NCI-H226 (cell line): ENCODE measurements at regions not wholly inside any gene's neighbourhood (a gene's known extent, or its start where the extent isn't known, plus 50 kb on each side); places are given as distances from the start of the nearest gene placed in this dataset.

Source experiments
- DNase-seq: peaks from one replicate; pipeline ENCODE4 v3.0.0-alpha.2; 2015

DNA sequence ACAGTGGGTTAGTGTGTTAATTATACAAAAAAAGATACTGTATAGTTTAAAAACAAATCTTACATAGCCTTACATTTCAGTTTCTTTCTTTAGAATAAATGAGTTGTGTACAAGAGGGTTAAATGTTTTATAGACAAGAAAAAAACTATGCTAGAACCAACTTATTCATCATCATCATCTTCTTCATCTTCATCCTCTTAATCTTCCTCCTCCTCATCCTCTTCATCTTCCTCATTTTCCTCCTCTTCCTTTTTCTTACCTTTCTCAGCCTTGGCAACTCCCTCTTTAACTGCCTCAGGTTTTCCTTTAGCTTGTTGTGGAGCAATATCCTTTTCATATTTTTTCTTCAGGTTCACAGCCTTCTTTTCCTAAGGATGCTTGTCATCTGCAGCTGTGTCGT, 53.7 kb downstream of the RPS12 start:
- DNase-seq: no peak

DNA sequence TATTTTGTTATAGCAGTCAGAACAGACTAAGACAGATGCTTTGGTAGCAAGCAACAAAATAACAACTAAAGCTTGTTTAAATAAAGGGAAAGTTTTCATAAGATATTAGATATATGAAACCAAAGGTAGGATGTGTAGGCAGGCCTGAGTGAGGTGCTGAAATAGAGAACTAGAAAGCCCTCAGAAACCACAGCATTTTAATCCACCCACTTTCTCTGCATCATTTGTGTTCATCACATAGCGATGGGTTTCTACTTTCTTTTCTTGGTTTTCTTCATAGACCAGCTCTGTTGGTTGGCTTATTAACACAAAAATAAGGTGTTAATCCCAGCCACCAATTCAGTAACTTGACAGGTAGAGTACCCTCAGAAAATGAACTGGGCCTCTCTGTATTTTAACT, 58.6 kb downstream of the RPS12 start:
- no peak for DNase-seq

DNA sequence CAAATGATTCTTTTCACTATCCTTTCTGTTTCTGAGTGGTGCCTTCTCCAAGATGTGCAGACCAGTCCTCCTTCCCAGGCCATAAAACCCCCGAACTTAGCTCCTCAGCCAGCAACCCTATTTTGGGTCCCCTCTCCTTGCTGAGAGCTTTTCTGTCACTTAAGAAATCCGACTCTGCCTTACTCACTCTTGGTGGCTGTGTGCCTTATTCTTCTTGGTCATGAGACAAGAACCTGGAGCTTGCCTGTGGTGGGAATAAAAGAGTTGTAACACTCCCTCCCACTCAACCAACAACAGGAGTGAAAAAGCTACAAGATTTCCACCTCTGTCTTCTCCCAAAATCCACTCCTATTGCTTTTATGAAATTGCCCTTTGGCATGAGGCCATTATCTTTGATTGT, 62.6 kb downstream of the RPS12 start:
- DNase-seq: no peak

DNA sequence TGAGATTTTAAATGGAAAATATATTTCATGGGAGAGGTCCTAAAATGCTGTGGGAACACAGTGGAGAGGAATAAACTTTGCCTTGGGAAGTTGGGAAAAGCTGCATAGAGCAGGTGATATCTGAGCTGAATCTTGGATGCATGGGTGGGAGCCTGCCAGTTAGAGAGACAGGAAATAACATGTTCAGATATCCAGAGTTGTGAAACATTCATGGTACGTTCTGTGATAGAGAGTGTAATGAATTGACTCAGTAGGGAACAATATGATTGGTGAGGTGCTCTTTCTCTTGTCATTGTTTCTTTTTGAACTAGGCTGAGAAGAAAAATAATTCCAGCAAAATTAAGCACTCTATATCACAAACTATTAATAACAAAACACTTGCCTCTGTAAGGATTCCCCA, 72.8 kb downstream of the RPS12 start:
- peak; percentile 38 for DNase-seq

DNA sequence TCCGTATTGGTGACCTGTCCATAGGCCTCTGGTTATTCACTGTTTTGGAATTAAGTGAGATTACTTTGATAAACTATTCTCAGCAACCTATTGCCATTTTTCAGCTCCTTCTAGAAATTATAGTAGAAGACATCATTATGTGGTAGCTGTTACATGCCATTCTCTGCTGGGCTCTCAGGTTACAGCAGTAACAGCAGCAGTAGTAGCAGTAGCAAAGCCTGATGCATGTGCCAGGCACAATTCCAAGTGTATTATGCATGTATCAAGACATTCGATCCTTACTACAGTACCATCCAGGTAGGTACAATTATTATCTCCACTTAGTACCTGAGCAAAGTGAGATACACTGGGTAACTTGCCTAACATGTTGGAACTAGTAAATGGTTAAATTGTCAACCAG, 74.3 kb downstream of the RPS12 start:
- no peak for DNase-seq

DNA sequence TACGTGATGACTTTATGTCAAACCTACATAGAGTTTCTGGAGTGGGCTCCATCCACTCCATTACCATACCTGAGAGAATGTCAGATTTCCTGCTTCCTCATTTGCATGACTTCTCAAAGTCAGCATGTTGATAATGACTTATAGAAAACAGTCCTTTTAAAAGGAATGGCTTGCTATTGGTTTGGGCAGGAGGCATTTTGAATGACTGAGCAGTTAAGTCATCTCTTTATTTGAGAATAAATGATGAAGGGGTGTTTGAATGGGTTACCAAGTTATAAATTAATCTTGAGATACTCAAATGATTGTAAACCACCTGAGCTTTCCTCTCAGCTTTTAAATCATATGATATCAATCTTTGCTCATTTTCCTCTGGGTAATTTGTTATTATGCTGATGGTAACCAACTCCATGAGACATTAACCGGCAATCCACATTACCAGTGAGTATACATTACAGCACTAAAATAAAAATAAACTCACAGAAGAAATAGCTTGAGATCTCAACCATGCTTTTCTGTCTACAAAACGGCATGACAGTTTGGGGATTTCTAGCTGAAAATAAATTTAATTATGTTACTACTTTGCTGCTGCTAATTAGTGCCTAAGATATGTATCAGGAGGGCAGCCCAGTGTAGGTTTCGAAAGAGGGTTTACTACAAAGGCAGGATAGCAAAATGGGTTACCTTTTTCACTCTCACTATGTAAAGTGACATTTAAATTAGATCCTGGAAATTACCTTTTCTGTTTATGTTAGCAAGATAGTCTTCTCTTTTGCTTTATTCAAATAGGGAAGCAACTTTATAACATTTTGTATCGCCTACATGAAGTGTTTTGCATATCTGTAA, 78.8 kb downstream of the RPS12 start:
- DNase-seq: no peak

DNA sequence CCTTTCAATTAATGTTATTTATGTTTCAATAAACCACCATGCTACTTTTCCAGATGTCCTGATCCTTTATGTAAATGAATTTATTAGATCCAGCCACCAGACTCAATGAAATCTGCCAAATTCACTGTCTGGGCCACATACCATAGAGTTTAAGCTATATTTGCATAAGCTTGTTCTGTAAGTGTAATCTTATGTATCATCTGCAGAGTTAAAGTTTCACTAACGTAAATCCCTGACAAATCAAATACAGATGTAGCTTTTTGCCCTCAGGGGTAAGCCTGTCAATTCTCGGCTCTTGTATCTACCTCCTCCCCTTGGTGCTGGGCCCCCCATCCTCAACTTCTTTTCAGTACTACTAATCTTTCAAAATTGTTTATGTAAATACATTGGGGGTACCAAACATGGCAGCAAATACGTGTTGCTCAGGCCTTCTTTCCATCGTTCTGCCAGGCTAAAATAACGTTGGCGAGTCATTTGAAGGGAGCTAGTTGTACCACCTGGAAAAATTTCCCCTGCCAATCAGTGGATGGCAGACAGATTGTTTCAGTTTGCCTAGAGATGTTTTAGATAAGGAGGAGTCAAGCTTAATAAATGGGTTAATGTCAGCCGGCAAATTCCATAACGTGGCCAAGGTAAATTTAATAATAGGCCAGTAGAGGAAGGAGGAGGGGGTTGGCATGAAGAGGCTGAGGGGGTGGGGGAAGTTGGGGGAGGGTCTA, 79.6 kb downstream of the RPS12 start:
- no peak for DNase-seq

DNA sequence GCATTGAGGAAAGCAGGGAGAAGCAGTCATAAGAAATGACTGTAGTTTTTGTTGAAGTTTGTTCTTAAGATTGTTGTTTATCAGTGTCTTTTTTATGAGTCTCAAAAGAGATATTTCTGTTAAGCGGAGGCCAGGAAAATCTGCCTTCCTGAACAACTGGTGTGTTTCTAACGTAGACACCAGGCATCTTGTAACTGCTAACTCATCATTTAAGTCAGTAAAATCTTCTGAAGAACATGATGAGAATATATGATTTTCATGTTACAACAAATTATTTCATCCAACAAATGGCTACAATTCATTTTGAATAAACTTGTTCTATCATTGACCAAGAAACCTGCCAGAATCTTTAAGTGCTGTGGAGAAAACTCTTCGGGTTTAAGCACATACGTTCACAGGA, 84.0 kb downstream of the RPS12 start:
- DNase-seq: no peak

DNA sequence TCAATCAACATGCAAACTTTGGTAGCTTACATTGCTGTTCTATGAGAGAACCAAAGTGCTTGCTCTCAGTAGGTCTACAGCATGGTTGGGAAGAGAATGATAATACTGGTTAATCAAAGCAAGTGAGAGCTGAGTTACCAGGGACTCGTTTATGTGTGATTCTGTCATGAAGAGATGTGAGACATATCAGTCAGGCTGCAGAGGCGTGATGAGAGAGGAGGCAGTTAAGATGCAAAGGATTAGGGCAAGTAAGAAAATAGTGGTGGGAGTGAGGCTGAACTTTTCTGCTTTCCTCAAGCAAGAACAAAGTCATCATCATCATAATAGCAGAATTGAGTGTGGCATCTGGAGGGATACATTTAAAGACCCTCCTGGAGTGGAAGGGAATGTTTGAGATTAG, 86.5 kb downstream of the RPS12 start:
- DNase-seq: no peak

DNA sequence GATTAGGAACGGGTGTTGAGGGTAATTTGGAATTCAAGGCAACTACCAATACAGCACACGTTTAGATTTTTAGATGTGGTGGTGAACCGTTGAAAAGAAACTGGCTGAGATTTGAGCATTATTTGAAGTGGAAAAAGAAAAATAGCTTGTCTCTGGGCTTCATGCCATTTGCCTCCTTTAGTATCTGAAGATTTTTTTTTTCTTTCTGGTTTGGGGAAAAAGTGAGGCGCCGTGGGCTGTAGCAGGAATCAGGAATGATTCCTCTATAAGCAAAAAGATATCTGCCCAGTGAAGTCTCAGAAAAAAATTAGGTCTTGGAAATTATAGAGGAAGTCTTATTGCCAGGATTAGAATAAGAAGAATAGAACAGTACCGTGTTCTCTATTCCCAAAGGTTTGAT, 88.5 kb downstream of the RPS12 start:
- no peak for DNase-seq

DNA sequence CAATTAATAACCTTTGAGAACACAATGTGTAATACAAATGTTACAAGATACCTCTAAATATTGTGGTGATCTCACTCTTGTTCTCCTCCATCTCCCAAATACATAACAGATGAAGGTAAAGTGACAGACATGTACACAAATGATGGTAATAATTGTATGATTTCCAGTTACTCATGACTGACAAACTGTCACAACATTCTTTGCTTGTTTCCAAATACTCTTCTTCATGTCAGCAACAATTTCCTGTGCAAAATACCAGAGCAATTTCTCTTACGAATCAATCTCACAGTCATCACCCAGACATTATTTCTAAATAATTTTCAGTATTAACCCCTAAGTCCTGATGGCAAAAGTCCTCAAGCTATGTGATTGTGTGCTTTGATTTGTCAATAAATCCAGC, 92.9 kb downstream of the RPS12 start:
- peak; percentile 9 for DNase-seq

DNA sequence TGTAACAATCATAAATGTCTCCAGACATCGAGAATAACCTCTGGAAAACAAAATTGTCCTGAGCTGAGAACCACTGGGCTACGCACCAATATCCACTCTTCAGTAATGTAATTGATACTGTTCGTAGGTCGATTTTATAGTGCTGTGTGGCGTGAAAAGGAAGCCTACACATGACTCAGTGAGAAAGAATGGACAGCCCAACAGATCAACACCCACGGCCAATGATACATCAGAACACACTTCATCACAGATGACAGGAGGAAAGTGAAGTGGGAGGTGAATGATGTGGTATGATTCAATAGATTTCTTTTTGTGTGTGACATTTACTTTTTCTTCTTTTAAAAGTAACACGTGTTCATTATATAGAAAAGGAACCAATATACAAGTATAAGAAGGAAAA, 93.5 kb downstream of the RPS12 start:
- peak; percentile 72 for DNase-seq

DNA sequence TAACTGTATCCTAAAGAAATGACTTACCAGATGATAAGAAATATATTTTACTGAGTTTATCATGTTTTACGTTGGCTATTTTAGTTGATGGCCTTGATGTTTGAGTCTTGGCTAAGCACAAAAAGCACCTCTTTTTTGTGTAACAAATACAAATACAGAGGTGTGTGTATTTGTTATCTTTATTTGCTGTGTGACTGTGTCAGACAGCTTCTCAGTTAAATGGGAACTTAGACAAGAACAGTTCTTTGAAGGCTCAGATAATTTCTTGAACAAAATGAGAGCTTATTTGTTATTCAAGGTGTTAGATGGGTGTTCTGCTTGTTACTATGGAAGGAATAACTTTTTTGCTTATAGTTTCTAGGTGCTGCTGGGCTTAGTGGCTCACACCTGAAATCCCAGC, 95.4 kb downstream of the RPS12 start:
- DNase-seq: no peak

DNA sequence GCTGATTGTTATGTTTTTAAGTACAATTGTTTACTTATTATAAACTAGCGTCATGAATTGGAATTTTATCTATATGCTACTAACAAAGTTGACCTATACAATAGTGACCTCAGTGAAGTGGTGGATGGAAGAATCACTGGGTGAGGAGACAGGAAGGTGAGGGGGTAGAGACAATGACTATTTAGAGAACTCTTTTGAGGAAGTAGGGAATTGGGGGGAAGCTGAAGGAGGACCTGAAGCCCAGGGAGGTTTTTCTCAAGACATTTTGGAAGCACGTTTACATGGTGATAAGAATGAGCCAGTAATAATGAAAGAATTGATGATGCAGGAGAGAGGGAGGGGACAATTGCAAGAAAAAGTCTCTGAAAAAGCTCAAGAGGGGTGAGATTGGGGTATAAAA, 96.4 kb downstream of the RPS12 start:
- DNase-seq: no peak

DNA sequence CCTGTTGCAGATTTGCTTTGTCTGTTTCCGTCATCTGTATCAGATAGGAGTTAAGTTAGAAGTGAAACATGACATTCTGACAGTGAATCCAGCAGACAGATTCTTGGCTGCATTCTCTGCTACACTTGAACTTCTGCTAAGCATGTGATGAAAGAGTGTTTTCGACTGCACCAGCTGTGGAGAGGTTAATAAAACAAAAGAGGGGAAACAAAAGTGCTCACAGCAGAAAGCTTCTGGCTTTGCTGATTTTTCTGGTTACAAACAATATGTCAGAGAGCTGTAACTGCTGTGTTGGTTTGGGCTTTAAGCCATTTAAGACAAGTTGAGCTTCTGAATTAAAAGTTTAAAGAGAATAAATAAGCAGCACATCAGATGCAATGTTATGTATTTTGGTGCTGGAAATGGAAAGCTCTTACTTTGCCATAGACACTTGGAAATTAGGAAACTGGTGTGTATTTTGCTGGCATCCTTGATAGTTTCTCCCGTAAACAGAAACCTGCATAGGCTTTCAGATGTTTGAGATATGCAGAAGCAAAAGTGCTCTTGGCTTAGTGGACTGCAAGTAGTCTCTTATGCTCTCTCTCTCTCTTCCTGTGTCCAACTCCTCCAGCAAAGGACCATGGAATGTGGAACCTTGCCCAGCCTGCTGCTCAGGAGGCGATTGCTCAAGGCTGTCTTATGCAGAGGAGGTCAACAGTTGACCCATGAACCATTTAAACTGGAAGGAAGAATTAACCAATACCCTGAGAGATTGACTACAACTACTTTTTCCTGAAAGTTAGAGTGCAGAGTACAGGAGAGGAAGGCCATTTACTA, 104.9 kb downstream of the RPS12 start:
- DNase-seq: peak; percentile 95

DNA sequence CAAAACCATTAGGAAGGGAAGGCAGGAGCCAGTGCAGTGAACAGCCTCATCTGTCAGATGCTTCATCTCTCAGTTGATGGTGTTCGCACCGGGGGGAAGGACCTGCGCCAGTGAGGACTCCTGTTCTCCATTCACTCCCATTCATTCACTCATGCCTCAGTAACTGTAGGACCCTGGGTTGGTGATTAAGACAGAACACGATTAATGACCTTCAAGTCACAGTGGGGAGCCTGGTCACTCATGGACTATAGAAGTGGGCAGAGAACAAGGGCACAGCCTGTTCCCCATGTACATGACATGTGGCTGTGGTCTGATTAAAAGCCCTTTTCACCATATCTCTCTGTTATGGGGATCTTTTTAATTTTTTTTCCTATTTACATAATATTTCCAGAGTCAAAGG, 113.3 kb downstream of the RPS12 start:
- DNase-seq: no peak

DNA sequence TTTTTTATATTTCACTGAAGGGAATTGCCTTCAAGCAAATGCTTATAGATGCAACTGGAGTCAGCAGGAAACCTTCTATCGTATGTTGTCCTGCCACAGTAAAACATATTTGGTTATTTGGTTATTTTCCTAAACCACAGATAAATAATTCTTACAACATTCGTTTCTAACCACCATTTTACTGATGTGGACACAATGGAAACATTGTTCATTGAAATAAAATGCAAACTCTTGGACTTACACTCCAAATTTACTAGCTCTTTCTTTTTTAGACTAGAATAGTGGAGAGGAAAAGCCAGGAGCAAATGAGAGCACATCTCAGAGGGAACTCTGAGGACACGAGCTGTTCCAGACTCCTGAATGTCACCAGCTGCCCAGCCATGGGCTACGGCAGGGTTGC, 114.8 kb downstream of the RPS12 start:
- DNase-seq: no peak

DNA sequence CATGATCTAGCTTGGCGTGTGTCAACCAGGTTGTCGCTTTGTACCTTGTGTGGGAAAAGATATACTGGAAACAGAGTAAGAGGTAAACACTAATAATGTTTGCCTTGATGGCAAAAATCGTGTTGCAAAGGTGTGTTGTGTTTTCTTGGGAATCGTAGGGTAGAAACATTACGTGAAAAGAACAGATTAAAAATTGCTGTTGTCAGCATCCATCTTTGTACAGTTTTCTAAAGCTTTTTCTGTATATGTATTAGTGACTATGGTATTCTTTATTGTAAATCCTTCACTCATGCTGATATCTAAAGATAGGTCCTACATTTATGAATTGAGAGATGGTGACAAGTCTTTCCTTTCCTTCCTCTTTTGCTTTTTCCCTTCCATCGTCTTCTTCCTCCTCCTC, 116.9 kb downstream of the RPS12 start:
- DNase-seq: no peak

DNA sequence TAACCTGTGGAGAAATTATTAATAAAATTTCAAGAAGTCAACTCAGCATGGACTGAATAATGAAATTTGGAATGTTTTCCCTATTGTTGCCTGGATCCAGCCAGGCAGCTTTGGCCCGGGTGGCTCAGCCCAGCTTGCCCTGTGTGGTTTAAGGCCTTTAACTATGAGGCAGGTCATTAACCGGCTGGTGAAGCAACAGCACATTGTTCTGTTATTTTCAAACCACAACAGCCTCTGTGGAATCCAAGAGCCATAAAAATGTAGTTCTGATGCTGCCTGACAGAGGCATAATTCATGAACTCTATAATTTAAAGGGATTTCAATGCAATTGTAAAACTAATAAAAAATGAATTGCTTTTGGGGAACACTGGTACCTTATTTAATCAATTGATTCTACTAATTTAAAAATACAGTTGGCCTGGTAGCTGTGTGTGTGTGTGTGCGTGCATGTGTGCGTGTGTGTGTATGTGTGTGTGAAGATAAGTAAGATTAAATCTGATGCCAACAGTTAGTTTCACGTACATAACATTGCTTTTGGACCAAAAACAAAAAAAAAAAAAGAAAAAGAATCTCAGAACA, 117.7 kb downstream of the RPS12 start:
- peak; percentile 75 for DNase-seq

DNA sequence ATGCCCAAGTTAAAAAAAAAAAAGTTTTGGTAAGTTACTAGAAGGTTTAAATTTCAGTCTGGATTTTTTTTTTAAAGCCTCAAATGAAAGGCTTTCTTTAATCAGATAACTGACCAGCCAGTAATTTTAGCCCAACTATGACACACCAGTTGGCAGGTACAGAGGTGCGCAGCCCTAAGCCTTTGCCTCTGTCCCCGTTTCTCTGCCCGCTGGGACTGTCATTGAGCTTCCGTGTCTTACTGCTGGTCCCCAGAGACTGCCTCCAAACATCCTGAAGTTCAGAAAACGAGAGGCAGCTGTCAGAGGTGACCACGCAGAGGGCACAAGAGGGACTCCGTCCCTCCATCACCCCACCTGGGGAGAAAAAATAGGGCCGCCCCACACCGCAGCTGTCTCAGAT, 118.2 kb downstream of the RPS12 start:
- no peak for DNase-seq

DNA sequence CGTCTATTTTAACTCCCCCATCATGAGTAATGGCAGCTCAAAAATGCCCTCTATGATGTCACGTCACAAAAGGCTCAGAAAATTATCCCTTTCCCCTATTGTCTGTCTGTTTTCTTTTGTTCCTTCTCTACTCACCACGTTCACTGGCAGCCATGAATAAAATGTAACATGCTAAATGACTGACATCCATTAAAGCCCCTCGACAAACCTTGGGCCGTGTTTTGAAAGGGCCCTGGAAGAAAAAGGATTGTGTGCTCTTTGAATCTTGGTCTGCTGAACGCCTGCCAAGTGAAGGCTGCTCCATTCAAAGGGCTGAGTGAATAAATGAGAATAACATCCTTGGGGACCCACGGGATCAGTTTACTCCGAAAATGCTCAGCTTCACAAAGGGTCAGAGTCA, 118.7 kb downstream of the RPS12 start:
- no peak for DNase-seq

DNA sequence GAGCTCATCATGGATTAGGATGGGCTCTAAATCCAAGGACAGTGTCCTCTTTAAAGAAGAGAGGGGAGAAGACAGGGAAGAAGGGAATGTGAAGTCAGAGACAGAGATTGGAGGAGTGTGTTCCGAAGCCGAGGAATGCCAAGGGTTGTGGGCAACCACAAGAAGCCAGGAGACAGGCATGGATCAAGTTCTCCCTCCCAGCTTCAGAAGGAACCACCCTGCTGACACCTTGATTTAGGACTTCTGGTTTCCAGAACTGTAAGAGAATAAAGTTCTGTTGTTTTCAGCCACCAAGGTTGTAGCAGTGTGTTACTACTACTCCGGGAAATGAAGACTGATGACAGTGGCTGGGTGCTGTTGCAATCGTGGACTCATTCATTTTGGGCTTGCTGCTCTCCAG, 120.1 kb downstream of the RPS12 start:
- DNase-seq: no peak

DNA sequence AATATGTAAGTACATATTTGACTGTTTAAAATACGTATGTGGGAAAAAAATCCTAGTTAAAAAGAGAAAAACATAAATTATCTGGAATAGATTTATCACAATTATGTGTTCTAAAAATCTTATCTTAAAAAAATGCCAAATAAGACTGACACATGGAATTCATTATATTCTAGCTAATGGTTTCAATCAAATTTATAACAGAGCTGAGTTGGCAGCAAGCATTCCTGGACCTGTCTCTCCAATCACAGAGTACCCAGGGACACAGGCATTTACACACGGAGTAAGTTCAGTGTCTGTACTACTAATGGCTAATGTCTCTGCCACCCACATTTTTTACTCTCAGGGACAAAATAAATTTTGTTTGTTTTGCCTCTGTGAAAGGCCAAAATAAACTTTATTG, 122.3 kb downstream of the RPS12 start:
- DNase-seq: no peak
